GM21786 (cell line): ENCODE measurements at regions not wholly inside any gene's neighbourhood (a gene's known extent, or its start where the extent isn't known, plus 50 kb on each side); places are given as distances from the start of the nearest gene placed in this dataset.

Experiments used
- ATAC-seq: cut with Tn5 transposase; IDR thresholded peaks from one replicate; pipeline ENCODE4 v1.9.1; 2021; ENCODE audit not compliant: unreplicated experiment

- ATAC-seq, result no peak
Observed at GRCh38 chr3:24905266-24905665, 410.6 kb upstream of the THRB start.

GRCh38 chr3:24907106-24907505 lies 412.5 kb upstream of the THRB start:
- no peak for ATAC-seq

- ATAC-seq, result no peak
Observed at GRCh38 chr3:24911076-24911475, 416.4 kb upstream of the THRB start.

GRCh38 chr3:24915639-24916038 lies 421.0 kb upstream of the THRB start:
- no peak for ATAC-seq

GRCh38 chr3:24917908-24918307 lies 423.3 kb upstream of the THRB start:
- no peak for ATAC-seq

GRCh38 chr3:24923570-24923969 lies 428.9 kb upstream of the THRB start:
- ATAC-seq, result no peak

GRCh38 chr3:24929521-24929920 lies 434.9 kb upstream of the THRB start:
- no peak for ATAC-seq

GRCh38 chr3:24933401-24933800 lies 438.8 kb upstream of the THRB start:
- ATAC-seq, result no peak

- ATAC-seq, result no peak
Observed at GRCh38 chr3:24936574-24936973, 441.9 kb upstream of the THRB start.

GRCh38 chr3:24937228-24937627 lies 442.6 kb upstream of the THRB start:
- no peak for ATAC-seq

GRCh38 chr3:24937780-24938179 lies 443.1 kb upstream of the THRB start:
- no peak for ATAC-seq

GRCh38 chr3:24943961-24944360 lies 449.3 kb upstream of the THRB start:
- ATAC-seq, result no peak

GRCh38 chr3:24944805-24945520 lies 450.3 kb upstream of the THRB start:
- no peak for ATAC-seq

GRCh38 chr3:24945563-24945962 lies 450.9 kb upstream of the THRB start:
- no peak for ATAC-seq

GRCh38 chr3:24947103-24947502 lies 452.5 kb upstream of the THRB start:
- no peak for ATAC-seq

- no peak for ATAC-seq
Observed at GRCh38 chr3:24951180-24951579, 456.5 kb upstream of the THRB start.

GRCh38 chr3:24952388-24952787 lies 457.7 kb upstream of the THRB start:
- no peak for ATAC-seq

GRCh38 chr3:24953060-24953771 lies 458.6 kb upstream of the THRB start:
- ATAC-seq, result no peak

GRCh38 chr3:24956613-24957012 lies 462.0 kb upstream of the THRB start:
- ATAC-seq, result no peak

GRCh38 chr3:24958271-24958670 lies 463.6 kb upstream of the THRB start:
- ATAC-seq, result no peak

GRCh38 chr3:24958910-24959447 lies 464.3 kb upstream of the THRB start:
- ATAC-seq, result no peak
